HG03354 (cell line): ENCODE measurements at regions not wholly inside any gene's neighbourhood (a gene's known extent, or its start where the extent isn't known, plus 50 kb on each side); places are given as distances from the start of the nearest gene placed in this dataset.

Experiments
- ATAC-seq: cut with Tn5 transposase; IDR thresholded peaks from one replicate; pipeline ENCODE4 v1.9.1; 2021; ENCODE audit warnings: mild to moderate bottlenecking; ENCODE audit not compliant: unreplicated experiment, poor library complexity, severe bottlenecking

DNA sequence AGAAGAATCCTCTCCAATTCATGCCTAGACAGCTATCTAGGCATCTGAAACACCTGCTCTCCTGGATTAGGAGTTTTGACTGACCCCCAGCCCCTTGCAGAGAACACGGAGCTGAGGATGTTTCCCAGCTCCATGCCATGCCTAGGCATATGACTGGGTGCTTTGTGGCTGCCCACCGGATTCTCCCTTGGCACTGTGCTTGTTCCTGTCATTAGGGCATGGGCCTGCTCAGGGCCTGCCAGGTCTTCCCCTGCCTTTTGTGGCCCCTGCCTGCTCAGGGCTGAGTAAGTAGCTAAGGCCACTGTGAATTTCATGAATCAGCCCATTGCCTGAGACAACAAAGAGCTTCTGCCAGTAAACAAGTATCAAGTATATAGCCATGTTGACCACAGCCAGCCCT, 867.4 kb downstream of the TECRL start:
- no peak for ATAC-seq

DNA sequence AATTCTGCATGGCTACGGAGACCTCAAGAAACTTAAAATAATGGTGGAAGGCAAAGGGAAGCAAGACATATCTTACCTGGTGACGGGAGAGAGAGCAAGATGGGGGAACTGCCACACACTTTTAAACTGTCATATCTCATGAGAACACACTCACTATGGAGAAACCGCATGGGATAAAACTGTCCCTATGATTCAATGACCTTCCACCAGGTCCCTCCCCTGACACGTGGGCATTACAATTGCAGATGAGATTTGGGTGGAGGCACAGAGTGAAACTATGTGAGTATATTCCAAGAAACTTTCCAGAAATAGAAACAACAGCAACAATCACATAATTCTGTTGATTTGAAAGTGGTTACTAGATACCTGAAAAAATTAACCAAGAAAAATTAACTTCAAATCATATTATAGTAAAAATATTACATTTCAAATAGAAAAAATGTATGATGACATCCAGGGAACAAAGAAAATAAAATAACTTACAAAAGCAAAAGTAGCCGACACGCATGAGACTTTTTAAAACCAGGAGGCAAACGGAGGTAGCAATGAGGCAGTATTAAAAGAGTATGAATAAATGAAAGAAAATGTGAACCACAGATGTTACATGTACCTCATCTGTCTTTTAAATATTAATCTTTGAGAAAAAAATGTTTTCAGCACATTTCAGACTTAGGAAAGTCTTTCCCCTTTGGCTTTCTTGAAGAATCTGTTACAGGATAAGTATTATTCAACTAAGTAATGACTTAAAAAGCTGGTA, 879.5 kb downstream of the TECRL start:
- no peak for ATAC-seq

DNA sequence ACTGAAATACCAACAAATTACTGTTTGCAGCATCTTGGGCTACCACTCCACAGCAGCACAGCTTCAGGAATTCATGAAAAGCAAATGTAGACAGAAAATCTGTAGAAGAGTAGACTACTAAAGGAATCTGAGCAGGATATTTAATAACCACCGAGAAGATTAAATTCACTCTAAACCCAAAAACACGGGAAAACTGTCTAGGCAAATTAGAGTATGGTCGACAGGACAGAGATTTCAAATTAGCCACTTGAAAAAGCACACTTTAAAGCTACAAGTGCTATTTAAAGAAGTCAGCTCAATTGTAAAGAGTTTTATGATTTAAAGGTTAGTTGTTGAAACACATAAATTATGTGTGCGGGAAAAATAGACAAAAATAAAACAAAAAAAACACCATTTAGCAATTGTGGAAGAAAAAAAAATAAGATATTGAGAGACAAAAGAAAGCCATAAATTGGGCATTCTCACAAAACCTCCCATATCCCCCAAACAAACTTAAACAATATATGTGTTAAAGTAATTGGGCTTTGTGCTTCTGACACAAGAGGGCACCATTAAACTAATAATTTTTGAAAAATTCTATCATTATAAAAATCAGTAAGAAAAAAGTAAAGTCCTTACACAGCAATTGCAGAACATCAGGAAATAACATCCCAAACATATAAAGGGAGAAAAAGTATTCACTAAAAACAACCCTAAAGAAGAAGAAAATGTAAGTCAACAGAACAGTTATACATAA, 880.8 kb downstream of the TECRL start:
- no peak for ATAC-seq

DNA sequence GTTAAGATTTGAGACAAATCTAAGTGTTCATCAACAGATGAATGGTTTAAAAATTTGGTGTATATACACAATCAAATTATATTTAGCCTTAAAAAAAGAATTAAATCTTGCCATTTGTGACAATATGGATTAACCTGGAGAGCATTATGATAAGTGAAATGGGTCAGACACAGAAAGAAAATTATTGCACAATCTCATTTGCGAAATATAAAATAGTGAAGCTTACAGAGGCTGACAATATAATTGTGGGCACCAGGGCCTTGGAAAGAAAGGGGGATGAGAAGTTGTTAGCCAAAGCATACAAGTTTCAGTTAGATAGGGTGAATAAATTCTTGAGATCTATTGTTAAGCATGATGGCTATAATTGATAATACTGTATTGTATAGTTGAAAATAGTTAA, 883.0 kb downstream of the TECRL start:
- no peak for ATAC-seq

DNA sequence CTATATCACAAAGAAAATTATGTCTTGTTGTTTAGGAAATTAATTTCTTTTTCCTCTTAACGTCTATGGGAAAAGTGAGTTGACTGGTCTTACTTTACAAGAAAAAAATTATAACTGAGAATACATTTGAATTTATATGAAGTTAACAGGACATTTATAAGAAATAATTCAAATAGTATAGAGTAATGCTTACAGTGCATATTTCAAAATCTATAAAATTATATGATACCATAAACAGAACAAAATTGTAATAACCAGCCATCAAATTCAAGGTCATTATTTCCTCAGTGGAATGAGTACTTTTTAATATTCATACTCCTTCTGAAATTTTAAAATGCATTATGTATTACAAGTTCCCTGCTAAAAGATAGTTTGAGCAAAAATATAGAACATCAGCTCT, 884.5 kb downstream of the TECRL start:
- ATAC-seq = no peak

DNA sequence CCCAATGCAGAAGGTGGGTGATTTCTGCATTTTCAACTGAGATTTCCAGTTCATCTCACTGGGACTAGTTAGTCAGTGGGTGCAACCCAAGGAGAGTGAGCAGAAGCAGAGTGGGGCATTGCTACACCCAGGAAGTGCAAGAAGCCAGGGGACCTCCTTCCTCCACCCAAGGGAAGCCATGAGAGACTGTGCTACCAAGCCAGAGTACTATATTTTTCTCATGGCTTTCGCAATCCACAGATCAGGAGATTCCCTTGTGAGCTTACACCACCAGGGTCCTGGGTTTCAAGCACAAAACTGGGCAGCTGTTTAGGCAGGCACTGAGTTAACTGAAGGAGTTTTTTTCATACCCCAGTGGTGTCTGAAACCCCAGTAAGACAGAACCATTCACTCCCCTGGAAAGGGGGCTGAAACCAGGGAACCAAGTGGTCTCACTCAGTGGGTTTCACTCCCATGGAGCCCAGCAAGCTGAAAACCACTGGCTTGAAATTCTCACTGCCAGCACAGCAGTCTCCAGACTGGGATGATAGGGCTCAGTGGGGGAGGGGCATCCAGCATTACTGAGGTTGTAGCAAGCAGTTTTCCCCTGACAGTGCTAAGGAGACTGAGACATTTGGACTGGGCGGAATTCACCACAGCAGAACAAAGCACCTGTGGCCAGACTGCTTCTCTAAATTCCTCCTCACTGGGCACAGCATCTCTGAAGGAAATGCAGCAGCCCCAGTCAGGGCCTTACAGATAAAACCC, 903.4 kb downstream of the TECRL start:
- no peak for ATAC-seq

DNA sequence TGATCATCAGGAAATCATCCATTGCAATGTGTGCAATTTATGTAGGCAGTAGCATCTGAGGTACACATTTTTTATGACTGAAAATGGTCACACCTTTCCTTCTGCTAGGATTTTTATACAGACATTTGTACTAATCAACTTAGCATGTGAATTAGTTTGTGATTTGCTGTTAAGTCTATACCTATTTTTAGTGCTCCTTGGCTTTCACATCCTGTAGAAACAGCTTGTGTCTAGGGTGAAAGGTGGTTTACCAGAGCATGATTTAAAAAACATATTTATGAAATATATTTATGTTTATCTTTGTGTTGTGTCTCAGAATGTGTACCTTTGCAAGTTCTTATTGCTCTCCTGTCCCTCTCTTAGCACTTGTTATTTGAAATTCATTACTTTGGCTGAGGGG, 916.0 kb downstream of the TECRL start:
- no peak for ATAC-seq

DNA sequence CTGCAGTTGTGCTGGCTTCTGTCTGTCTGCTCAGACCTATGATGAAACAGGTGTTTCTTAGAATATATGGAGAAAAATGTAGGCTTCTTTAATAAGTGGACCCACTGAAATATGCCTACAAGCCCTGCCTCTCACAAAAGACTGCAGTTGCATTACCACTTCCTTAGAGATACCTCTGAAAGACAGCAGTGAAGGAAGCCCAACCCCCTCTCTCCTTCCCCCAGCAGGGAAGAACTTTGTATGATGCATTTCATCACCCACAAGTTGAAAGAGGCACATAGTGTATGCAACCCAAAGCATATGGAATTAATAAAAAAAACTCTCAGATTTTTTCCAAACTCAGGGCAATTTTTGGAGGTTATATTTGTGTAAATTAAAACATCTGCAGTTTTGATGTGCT, 916.7 kb downstream of the TECRL start:
- no peak for ATAC-seq

DNA sequence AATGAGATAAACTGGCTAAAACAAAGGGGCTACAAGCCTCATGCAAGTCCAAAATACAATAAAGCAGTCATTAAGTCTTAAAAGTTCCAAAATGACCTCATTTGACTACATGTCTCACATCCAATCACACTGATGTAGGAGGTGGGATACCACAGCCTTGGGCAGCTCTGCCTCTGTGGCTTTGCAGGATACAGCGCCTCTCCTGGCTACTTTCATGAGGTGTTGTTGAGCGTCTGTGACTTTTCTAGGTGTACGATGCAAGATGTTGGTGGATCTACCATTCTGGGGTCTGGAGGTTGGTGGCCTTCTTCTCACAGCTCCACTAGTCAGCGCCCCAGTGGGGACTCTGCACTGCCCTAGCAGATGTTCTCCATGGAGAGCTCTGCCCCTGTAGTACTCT, 944.9 kb downstream of the TECRL start:
- no peak for ATAC-seq

DNA sequence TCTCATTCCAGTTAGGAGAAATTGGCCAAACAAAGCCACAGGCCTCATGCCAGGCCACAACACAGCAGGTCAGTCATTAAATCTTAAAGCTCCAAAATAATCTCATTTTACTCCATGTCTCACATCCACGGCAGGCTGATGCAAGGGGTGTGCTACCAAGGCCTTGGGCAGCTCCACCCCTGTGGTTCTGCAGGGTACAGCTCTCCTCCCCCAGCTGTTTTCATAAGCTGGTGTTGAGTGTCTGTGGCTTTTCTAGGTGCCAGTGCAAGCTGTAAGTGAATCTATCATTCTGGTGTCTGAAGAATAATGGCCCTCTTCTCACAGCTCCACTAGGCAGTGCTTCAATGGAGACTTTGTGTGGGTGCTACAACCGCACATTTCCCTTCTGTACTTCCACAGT, 949.2 kb downstream of the TECRL start:
- ATAC-seq = no peak

DNA sequence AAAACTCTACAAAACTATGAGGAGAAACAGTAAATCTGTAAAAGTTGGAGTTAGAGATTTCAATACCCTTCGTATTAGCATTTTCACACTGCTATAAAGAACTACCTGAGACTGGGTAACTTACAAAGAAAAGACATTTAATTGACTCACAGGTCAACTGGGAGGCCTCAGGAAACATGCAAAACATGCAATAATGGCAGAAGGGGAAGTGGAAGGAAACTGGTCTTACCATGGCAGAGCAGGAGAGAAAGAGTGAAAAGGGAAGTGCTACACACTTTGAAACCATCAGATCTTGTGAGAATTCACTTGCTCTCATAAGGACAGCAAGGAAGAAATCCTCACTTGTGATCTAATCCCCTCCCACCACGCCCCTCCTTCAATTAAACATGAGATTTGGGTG, 949.9 kb downstream of the TECRL start:
- no peak for ATAC-seq

DNA sequence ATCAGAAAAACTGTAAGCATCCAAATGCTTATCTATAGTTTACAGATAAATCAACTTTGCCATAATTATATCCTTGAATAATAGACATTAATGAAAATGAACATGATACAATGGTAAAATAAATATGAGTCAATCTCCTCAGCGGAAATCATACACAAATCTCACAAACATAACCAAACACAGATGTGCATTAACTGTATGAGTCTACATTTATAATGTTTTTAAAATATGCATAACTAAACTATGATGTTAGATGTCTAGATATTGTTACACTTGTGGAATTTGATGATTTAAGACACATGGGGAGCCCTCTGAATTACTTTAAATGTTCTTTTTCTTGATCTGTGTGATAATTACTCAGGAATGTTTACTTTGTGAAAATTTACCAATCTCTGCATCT, 951.2 kb downstream of the TECRL start:
- ATAC-seq = no peak

DNA sequence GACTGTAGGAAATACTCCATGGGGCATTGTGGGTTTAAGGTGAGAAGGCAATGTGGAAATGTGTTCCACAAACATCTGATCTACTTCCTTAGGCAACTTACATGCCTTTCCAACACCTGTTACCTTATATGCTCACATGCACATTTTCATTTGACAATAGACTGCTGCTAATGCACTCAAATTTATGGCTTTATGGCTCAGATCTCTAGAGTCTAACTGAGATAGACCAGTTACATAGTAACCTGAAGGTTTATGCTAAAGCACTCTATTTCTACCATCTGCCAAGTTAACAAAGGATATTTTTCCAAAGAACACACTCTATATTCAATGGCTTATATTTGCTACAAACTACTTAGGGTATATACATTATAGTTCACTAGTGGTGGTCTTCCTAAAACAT, 969.0 kb downstream of the TECRL start:
- ATAC-seq = no peak

DNA sequence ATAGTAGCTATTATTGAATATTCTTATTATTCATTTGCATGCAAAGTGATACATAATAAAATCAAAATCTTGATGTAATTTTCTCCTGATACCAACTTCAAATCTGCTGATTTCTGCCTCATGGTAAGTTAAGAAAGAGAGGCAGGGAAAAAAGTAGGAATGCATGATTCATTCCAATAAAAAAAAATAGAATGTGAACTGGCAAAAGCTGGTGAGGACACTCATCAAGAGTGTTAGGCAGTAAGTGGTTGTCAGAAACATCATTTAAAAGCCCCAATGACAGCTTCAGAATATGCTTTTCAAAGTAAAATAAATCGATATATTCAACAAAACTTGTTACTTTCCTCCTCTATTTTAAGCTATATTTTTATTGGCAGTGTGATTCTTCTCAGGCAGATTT, 979.1 kb downstream of the TECRL start:
- no peak for ATAC-seq

DNA sequence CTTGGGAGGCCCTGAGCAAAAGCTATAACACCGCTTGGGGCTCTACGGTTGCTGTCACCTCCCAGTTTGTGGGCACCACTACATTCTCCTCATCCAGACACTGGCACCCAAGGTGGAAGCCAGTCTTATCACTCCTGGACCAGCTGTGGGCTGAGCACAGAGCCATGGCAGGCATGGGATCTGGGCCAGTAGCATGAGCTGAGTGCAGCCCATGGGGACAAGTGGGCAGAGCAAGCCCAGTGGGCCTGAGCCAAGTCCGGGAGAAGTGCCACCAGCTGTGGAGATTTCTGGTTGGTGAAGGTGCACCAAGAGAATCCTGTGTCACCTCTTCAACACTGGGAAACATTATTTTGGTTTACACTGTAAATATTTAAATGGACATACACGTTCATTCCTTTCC, 1013.0 kb downstream of the TECRL start:
- ATAC-seq = no peak

DNA sequence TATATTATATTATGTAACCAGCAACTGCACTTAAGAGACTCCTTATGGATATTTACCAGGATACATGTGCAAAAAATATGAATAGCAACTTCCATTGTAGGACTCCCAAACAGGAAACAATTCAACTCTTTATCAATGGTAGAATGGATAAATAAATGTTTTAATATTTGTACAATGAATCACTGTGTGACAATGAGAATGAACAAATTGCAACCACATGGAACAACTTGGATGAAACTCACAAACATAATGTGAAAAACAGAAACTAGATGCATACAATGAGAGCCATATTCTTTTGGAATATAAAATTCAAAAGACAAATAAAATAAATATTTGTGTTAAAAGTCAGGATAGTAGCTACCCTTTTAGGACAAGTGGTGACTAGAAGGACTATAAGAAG, 1015.7 kb downstream of the TECRL start:
- no peak for ATAC-seq

DNA sequence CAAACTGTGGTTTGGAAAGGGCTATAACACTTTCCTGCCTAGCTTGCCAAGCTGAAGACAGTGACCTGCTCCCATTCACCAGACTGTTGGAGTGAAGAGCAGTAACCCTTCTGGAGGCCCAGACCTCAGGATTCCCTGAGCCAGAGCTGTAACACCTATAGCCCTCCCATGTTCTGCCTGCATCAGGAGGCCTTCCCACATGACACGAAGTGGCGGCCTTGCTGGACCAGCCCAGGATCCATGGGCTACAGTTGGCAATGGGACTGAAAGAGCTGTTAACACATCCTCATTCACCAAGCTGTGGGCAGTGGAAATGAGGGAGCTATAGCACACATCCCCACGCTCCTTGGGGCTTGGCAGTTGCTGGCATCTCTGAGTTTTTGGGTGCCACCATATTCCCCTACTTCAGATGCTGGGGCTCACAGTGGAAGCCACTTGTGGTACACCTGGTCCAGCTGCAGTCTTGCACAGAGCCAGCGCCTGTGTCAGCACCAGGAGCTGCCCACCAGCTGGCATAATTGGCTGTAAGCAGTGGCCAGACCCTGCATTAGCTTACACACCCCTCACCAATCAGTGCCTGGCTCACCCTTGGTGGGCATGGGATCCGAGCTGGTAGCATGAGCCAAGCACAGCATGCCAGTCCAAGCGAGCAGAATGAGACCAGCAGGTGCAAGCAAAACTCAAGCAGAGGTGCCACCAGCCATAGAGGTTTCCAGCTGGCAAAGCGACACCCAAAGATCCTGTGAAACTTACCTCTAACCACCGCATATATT, 1029.3 kb downstream of the TECRL start:
- no peak for ATAC-seq

DNA sequence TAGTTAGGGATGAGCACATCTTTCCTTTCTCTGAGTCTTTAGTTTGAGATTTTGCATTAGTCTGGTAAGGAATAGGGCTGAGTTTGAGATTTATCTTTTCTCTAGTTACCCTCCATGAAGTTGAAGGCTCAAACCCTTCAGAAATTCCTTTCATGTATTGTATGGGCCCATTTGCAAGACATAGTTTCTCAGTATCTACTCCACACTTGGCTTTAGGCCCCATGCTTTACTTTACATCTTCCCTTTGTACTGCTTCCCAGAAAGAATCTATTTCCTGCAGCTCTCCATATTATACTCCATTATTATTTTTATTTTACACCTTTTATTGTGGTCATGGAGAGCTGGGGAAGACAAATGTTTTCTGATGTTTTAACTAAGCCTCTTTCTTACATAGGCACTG, 1038.2 kb downstream of the TECRL start:
- no peak for ATAC-seq

DNA sequence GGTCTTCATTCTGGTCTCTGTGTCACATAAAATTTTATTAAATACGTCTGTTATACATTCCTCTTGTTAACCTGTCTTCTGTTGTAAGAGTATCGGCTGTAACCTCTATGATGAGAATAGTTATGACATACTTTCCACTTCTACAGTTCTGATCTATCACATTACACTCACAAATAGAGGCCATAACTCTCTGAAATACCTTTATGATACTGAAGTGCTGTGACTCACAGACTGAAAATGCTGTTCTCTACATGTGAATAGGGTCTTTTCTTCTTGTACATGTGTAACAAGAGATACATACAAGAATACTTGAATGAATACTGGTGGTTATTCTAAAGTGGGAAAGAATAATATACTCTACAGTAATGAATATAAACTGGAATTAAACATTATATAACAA, 1047.6 kb downstream of the TECRL start:
- ATAC-seq = no peak

DNA sequence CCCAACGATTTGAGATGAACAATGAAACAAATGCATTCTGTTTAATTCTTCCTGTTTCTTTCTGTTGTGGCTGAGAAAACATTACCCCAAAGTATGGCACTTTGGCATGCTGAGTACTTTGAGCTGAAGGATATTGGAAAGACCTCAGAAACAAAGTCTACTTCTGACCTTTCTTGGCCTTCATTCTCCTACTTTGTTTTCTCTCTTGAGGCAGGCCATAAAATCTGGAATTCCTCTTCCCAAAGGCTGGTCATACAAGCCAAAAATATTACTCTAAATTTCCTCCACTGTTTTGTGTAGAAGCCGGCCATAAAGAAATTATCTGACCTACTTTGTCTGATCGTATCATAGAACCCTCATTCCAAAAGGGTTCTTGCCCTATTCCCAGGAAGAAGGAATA, 1048.2 kb downstream of the TECRL start:
- no peak for ATAC-seq
